GM18909 (cell line): ENCODE measurements at regions not wholly inside any gene's neighbourhood (a gene's known extent, or its start where the extent isn't known, plus 50 kb on each side); places are given as distances from the start of the nearest gene placed in this dataset.

ENCODE experiments used
- ATAC-seq: cut with Tn5 transposase; IDR thresholded peaks from one replicate; pipeline ENCODE4 v1.9.1; 2021; ENCODE audit warnings: mild to moderate bottlenecking; ENCODE audit not compliant: unreplicated experiment, poor library complexity

GRCh38 chr3:72698154-72698917 is 149.9 kb downstream of the SHQ1 start:
- no peak for ATAC-seq

DNA sequence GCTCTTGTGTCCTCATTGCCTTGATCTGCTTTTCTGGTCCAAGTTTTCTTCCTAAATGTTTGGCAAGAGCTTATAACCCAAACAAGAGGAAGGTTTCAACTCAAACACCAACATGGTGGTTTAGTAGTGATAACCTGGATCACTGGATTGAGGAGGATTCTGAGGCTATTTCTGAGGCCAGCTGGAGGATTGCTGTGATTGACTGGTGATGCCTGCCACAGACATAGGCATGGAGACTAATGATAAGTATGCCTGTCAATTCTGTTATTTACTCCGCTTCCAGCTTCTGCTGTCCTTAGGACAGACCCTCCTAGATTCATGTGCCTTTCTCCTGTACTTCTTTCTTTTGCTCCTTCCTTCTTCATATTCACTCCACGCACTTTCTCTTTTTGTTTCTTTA is 150.5 kb downstream of the SHQ1 start:
- no peak for ATAC-seq

- ATAC-seq, result no peak
Measured at GRCh38 chr3:72696815-72697214, 151.4 kb downstream of the SHQ1 start.

- ATAC-seq, result no peak
Measured at GRCh38 chr3:72694398-72694797, 153.8 kb downstream of the SHQ1 start.

DNA sequence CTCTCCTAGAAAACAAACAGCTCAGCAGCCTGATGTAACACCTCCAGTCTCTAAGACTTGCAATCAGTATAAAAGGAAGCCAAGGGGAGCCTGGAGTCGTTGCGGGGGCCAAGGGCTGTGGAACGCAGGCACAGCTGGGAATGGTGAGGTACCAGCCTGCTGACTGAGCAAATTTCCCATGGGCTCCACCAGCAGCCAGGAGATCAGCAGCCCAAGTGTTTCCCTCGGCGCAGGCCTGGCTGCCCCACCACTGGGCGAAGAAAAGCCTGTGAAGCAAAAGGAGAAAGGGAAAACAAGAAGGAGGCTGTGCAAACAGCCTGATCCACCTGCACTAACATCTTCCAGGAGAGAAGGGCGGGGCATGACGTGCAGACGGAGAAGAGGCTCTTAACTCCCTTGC is 155.3 kb downstream of the SHQ1 start:
- no peak for ATAC-seq

DNA sequence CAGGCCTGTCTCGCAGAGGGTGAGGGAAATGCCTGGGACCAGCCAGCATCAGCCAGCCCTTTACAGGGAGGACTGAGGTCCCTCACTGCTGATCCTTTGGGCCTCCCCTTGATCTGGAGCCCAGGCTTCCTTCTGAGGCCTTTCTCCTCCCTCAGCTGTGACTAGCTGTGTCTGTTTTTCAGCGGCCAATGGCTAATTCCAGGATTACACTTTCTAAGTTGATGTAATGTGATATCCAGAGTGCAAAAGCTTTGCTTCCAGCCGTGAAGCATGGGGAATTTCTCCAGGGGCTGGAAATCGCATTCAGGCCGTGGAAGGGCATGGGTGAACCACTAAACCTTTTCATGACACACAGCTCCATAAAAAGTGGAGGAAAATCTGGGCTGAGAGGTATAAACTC is 157.6 kb downstream of the SHQ1 start:
- no peak for ATAC-seq

DNA sequence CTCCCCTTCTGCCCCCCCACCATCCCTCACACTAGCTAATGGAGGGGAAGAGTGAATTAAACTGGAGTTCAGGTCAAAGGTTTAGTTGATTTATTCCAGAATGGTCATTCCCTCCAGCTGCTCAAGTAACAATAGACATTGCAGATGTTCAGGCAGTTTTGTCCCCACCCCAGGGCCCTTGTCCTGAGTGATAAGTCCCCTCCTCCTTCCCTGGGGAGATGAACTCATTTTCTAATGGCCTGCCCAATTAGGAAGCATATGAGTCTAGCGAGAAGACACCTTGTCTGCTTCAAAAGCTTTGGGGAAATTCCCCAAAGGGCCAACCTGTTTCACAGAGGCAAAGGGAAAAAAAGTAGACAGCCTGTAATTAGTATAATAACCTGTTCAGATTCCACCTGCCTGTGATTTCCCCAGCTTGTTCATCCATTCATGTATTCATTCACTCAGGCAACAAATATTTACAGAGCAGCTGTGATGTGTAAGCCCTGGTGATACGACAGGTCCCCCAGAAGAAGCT is 165.3 kb downstream of the SHQ1 start:
- ATAC-seq, result no peak

DNA sequence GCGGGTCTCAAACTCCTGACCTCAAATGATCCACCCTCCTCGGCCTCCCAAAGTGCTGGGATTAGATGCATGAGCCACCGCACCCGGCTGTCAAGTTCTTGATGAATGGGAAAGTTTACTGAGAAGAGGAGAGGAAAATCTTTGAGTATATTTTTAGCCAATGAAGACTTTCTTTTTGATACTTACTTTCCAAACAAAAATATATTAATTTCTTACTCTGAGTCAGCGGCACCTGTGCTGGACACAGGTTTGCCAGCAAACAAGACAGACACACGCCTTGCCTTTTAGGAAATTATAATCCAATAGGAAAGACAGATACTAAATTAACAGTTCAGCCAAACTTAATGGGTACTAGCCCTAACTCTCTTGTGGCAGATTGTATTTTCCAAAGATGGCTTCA is 166.6 kb downstream of the SHQ1 start:
- no peak for ATAC-seq

DNA sequence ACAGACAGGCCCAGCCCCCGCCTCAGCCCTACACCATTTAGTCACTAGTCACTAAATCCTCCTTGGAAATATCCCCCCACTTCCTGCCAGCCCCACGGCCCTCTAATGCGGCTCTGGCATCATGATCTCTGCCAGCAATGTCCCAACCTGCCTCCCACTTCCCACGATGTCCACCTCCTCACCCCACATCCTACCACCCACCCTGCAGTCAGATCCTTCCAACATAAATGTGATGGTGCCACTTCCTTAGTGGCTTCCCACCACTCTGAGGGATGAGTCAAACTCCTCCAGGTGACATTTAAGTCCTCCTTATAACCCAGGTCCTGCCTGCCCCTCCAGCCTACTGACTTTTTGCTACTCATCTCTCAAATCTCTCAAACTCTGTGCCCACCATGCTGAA is 167.5 kb downstream of the SHQ1 start:
- ATAC-seq, result no peak

- ATAC-seq, result no peak
Measured at GRCh38 chr3:72679540-72680198, 168.6 kb downstream of the SHQ1 start.

DNA sequence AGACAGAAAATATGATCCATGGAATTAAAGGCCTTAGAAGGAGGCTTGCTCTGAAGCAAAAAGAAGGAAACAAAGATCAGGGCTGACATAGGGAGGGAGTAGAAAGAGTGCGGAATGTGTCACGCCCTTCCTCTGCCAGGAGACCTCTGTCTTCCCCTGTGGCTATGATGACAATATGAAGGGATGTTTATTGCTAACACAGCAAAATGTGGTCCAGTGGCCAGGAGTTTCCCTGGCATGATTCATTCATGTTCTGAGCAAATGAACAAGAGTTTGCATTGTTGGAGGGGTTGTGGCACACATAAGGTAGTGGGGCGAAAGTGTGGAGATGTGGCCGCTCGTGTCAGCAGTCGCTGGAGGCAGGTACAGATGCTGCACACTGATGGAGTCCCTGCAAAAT is 169.4 kb downstream of the SHQ1 start:
- ATAC-seq, result no peak

DNA sequence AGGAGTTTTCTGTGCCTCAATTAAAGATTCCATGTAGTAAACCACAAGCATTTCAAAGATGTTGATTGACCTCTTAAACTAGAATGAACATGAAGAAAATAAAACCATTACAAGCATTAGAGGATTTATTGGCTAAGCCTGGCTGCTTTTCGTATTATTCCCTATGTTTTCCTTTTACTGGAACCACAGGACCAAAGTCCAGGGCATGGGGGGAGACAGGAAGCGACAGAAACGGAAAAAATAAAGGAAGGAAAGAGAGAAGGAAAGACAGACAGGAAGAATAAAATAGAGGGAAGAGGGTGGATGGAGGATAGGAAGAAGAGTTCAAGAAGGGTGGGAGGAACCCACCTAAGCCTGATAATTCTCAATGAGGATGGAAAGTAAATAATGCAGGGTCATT is 169.9 kb downstream of the SHQ1 start:
- no peak for ATAC-seq

DNA sequence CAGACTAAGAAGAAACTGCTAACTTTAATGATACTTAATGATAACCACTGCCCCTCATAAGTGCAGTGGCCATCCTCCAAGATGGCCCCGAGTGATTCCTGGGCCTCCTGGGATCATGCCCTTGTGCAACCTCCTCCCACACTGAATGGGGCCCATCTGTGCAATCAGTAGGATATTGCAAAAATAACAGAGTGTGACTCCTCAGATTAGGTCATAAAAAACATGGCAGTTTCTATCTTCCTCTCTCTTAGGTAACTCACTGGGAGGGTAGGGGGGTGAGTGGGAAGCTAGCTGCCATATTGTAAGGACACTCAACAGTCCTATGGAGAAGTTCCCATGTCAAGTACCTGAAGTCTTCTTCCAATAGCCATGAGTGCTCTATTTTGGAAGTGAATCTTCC is 173.0 kb downstream of the SHQ1 start:
- no peak for ATAC-seq

GRCh38 chr3:72673011-72673771 is 175.1 kb downstream of the SHQ1 start:
- no peak for ATAC-seq

- no peak for ATAC-seq
Measured at GRCh38 chr3:72669224-72669623, 179.0 kb downstream of the SHQ1 start.

DNA sequence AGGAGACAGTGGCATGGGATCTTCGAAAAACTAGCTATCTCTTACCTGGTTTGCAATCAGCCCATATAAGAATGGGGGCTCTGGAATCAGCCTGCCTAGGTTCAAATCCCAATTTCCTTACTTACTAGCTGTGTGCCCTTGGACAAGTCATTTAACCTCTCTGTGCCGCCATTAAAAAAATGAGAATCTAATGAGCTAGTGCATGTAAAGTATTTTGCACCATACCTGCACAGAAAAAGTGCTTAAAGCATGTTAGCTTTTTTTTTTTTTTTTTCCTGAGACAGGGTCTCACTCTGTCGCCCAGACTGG is 181.8 kb downstream of the SHQ1 start:
- no peak for ATAC-seq

GRCh38 chr3:72665701-72666446 is 182.4 kb downstream of the SHQ1 start:
- ATAC-seq, result no peak

DNA sequence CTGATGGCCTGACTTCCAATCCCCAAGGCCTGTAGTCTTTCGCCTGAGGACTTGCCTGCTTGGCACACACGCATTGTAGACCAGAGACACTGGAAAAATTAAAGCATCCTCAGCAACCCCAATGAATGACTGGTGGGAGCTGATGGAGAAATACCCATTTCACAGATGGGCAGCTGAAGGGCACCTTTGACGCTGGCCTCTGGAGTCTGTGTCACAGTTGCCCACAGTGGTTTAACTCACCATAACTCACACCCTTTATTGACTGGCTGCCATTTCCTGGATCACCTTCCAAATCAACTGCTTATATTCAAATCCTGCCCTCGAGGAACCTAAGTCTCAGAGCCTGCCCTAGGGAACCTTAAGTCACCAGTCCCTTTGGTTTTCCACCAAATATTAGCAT is 183.1 kb downstream of the SHQ1 start:
- no peak for ATAC-seq

- ATAC-seq, result no peak
Measured at GRCh38 chr3:72664184-72664975, 183.9 kb downstream of the SHQ1 start.

DNA sequence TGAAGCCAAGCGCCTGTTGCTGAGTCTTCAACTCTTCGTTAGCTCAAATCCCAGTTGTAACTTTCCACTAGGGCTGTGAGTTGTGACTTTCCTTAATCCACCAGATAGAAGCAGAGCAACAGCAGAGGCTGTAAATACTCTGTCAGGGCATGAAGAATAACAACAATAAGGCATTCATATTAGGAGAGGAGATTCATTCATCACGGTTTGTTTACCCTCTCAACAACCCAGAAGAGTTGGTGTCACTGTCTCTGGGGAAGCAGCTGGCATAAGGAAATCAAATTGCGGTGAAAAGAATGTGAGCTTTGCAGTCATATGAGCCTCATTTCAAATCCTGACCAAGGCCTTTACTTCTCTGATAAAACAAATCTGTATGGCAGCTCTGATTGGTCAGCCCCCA is 184.8 kb downstream of the SHQ1 start:
- no peak for ATAC-seq
